Mesendoderm (in vitro differentiated cells): ENCODE measurements at regions not wholly inside any gene's neighbourhood (a gene's known extent, or its start where the extent isn't known, plus 50 kb on each side); places are given as distances from the start of the nearest gene placed in this dataset.

Experiments used
- DNase-seq: peaks from one replicate; pipeline ENCODE4 v3.0.0; 2013
- H2AK5ac ChIP-seq: 2 replicates; pipeline ENCODE4 v1.6.1; 2013; ENCODE audit warnings: low read length, inconsistent platforms
- H2BK120ac ChIP-seq: 2 replicates; pipeline ENCODE4 v1.6.1; 2013; ENCODE audit warnings: low read depth, mild to moderate bottlenecking, low read length, moderate library complexity, mixed read lengths
- H2BK15ac ChIP-seq: replicated peaks from 2 replicates; pipeline ENCODE4 v1.6.1; 2013; ENCODE audit warnings: low read depth, mild to moderate bottlenecking, moderate library complexity
- H2BK5ac ChIP-seq: 2 replicates; pipeline ENCODE4 v1.6.1; 2013; ENCODE audit warnings: low read length, inconsistent platforms
- H3K18ac ChIP-seq: 2 replicates; pipeline ENCODE4 v1.6.1; 2013; ENCODE audit warnings: mild to moderate bottlenecking, low read length, mixed read lengths
- H3K23ac ChIP-seq: one replicate; pipeline ENCODE4 v1.6.1; 2013; ENCODE audit warnings: low read length
- H3K27ac ChIP-seq: 2 replicates; pipeline ENCODE4 v1.5.1; 2013; ENCODE audit warnings: low read depth, mild to moderate bottlenecking, inconsistent platforms, low read length, moderate library complexity
- H3K27me3 ChIP-seq: 2 replicates; pipeline ENCODE4 v1.6.1; 2013; ENCODE audit warnings: low read length, control low read depth, mild to moderate bottlenecking, inconsistent platforms; ENCODE audit not compliant: insufficient read depth, poor library complexity
- H3K36me3 ChIP-seq: 2 replicates; pipeline ENCODE4 v1.6.1; 2013; ENCODE audit warnings: low read length, inconsistent platforms; ENCODE audit not compliant: control insufficient read depth, insufficient read depth
- H3K4ac ChIP-seq: one replicate; pipeline ENCODE4 v1.6.1; 2013; ENCODE audit warnings: low read depth, mild to moderate bottlenecking, low read length, moderate library complexity
- H3K4me1 ChIP-seq: 2 replicates; pipeline ENCODE4 v1.6.1; 2013; ENCODE audit warnings: low read depth, low read length, inconsistent platforms; ENCODE audit not compliant: control insufficient read depth
- H3K4me2 ChIP-seq: 2 replicates; pipeline ENCODE4 v1.6.1; 2013; ENCODE audit warnings: low read length
- H3K4me3 ChIP-seq: 2 replicates; pipeline ENCODE4 v1.5.1; 2013; ENCODE audit warnings: mild to moderate bottlenecking, low read length
- H3K56ac ChIP-seq: one replicate; pipeline ENCODE4 v1.6.1; 2013; ENCODE audit warnings: low read length
- H3K79me1 ChIP-seq: 2 replicates; pipeline ENCODE4 v1.6.1; 2013; ENCODE audit warnings: low read length, inconsistent platforms
- H3K79me2 ChIP-seq: 2 replicates; pipeline ENCODE4 v1.6.1; 2013; ENCODE audit warnings: mild to moderate bottlenecking, low read length; ENCODE audit not compliant: control insufficient read depth, insufficient read depth
- H3K9ac ChIP-seq: 2 replicates; pipeline ENCODE4 v1.6.1; 2013; ENCODE audit warnings: low read length, inconsistent platforms
- H4K5ac ChIP-seq: one replicate; pipeline ENCODE4 v1.6.1; 2013; ENCODE audit warnings: low read length
- H4K8ac ChIP-seq: one replicate; pipeline ENCODE4 v1.6.1; 2013; ENCODE audit warnings: low read depth, mild to moderate bottlenecking, control low read depth, low read length, moderate library complexity
- WGBS: extraction: QIAGEN DNeasy Blood & Tissue Kit; methylation state at CpG from one replicate; pipeline ENCODE4 v1.1.7; 2013; ENCODE audit warnings: low lambda C conversion rate, missing lambda C conversion rate; ENCODE audit not compliant: insufficient coverage; ENCODE audit errors: extremely low coverage; 5-methylcytosine and 5-hydroxymethylcytosine counted together

DNA sequence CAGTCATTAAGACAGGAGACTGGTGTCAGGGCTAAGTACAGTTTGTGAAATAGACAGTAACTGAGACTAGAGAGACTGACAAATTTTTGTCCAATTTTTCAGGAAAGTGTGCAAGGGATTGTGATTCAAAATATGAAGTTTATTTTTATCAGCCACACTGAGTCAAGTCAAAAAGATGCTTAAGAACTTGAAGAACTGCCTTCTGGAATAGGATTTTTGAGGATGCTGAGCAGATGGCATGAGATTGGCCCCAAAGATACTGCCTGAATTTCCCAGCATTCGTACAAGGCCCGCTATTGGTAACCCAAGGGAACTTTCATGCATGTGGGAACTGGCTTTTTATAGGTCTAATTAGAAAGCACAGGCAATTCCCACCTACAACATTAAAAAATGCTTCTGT, 610.0 kb downstream of the LMO4 start:
- H3K27me3 ChIP-seq = no peaks in the 10 kb centered on the region
- no peaks in the 10 kb centered on the region for H3K79me2 ChIP-seq
- no peaks in the 10 kb centered on the region for H3K4me1 ChIP-seq
- H2BK120ac ChIP-seq = no peak overlapping the region
- H3K56ac ChIP-seq = no peak overlapping the region
- no peak overlapping the region for H3K4me2 ChIP-seq
- no peak overlapping the region for H3K4me3 ChIP-seq
- no peak overlapping the region for H3K27ac ChIP-seq
- no peak overlapping the region for H3K23ac ChIP-seq
- no peak overlapping the region for H4K5ac ChIP-seq
- H2BK15ac ChIP-seq = no peak overlapping the region
- WGBS = no CpG with 5 or more reads among the region's 2 CpGs
- no peak overlapping the region for H2AK5ac ChIP-seq
- H3K36me3 ChIP-seq = no peaks in the 10 kb centered on the region
- DNase-seq = no peak
- H3K79me1 ChIP-seq = no peaks in the 10 kb centered on the region
- H3K4ac ChIP-seq = no peak overlapping the region
- no peak overlapping the region for H3K18ac ChIP-seq
- H2BK5ac ChIP-seq = no peak overlapping the region
- H3K9ac ChIP-seq = no peak overlapping the region
- H4K8ac ChIP-seq = no peak overlapping the region

DNA sequence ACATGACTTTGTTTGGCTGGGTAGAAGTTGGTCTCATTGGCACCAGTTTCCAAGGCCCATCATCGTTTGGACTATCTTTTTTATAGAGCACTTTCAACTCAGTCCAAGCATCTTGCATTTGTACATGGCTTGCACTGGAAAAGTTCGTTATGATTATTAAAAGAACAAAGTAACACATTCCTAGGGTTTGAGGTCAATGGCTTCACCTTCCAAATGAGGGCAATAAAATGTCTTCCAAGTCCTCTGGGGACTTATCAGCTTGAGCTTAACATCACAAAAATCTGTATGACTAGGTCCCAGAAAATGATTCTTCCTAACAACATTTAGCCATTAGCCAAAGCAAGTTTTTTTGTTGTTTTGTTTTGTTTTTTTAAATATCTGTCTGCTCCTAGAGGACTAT, 610.8 kb downstream of the LMO4 start:
- Histone ChIP-seq H2BK120ac (no peak overlapping the region), H3K4me1 (no peaks in the 10 kb centered on the region), H4K8ac (no peak overlapping the region), H3K4me3 (no peak overlapping the region), H2BK5ac (no peak overlapping the region), H2BK15ac (no peak overlapping the region), H3K9ac (no peak overlapping the region), H3K27me3 (no peaks in the 10 kb centered on the region), H3K4me2 (no peak overlapping the region), H3K27ac (no peak overlapping the region), H2AK5ac (no peak overlapping the region), H3K23ac (no peak overlapping the region), H3K18ac (no peak overlapping the region), H3K36me3 (no peaks in the 10 kb centered on the region), H4K5ac (no peak overlapping the region), H3K4ac (no peak overlapping the region), H3K79me1 (no peaks in the 10 kb centered on the region), H3K56ac (no peak overlapping the region), H3K79me2 (no peaks in the 10 kb centered on the region)
- no CpG with 5 or more reads among the region's 2 CpGs for WGBS
- no peak for DNase-seq

- no peak overlapping the region for H4K5ac ChIP-seq
- no peaks in the 10 kb centered on the region for H3K36me3 ChIP-seq
- no CpG with 5 or more reads among the region's 4 CpGs for WGBS
- H3K18ac ChIP-seq = no peak overlapping the region
- no peaks in the 10 kb centered on the region for H3K4me1 ChIP-seq
- no peak overlapping the region for H2BK120ac ChIP-seq
- no peak overlapping the region for H3K4ac ChIP-seq
- H3K79me1 ChIP-seq = no peaks in the 10 kb centered on the region
- no peak for DNase-seq
- H3K27me3 ChIP-seq = no peaks in the 10 kb centered on the region
- H3K4me2 ChIP-seq = no peak overlapping the region
- no peak overlapping the region for H3K4me3 ChIP-seq
- H3K56ac ChIP-seq = no peak overlapping the region
- no peak overlapping the region for H3K27ac ChIP-seq
- no peak overlapping the region for H2BK15ac ChIP-seq
- H2BK5ac ChIP-seq = no peak overlapping the region
- no peaks in the 10 kb centered on the region for H3K79me2 ChIP-seq
- no peak overlapping the region for H2AK5ac ChIP-seq
- H4K8ac ChIP-seq = no peak overlapping the region
- H3K9ac ChIP-seq = no peak overlapping the region
- H3K23ac ChIP-seq = no peak overlapping the region
These were observed 611.7 kb downstream of the LMO4 start for GRCh38 chr1:87940421-87940820.

GRCh38 chr1:87941337-87941946, 612.8 kb downstream of the LMO4 start:
- Histone ChIP-seq H3K4me1 (no peaks in the 10 kb centered on the region), H3K79me1 (no peaks in the 10 kb centered on the region), H2BK120ac (no peak overlapping the region), H2BK15ac (no peak overlapping the region), H3K79me2 (no peaks in the 10 kb centered on the region), H3K4me2 (no peak overlapping the region), H2BK5ac (no peak overlapping the region), H3K9ac (no peak overlapping the region), H3K23ac (no peak overlapping the region), H3K4me3 (no peak overlapping the region), H3K27me3 (no peaks in the 10 kb centered on the region), H3K18ac (no peak overlapping the region), H3K4ac (no peak overlapping the region), H3K56ac (no peak overlapping the region), H3K27ac (no peak overlapping the region), H2AK5ac (no peak overlapping the region), H4K5ac (no peak overlapping the region), H4K8ac (no peak overlapping the region), H3K36me3 (no peaks in the 10 kb centered on the region)
- DNase-seq = peak; percentile 28
- WGBS = no CpG with 5 or more reads among the region's 1 CpG

DNA sequence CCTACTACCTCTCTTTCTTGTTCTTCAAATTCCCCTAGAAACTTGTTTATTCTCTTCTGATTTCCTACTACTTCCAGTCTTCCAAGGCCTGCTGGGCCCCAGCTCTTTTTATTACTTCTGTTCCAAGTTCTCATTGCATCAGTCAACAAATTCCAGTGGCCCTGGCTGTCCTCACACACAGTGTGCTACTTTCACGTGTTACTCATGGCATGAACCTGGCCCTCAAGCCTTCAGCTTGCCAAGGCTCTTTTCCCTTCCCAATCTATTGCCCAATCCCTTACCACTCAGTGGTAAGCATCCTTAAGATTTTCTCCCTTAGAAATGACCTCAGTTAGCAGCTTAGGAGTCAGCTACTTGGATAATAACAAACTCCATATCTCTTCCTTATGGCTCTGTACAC, 613.5 kb downstream of the LMO4 start:
- peak; percentile 2 for DNase-seq
- no peaks in the 10 kb centered on the region for H3K79me2 ChIP-seq
- no peak overlapping the region for H3K23ac ChIP-seq
- H3K27ac ChIP-seq = no peak overlapping the region
- H3K4me2 ChIP-seq = no peak overlapping the region
- H2BK15ac ChIP-seq = no peak overlapping the region
- H4K5ac ChIP-seq = no peak overlapping the region
- no peak overlapping the region for H3K9ac ChIP-seq
- no peak overlapping the region for H3K56ac ChIP-seq
- no peaks in the 10 kb centered on the region for H3K4me1 ChIP-seq
- H2BK5ac ChIP-seq = no peak overlapping the region
- no peaks in the 10 kb centered on the region for H3K79me1 ChIP-seq
- H3K4me3 ChIP-seq = no peak overlapping the region
- H3K18ac ChIP-seq = no peak overlapping the region
- no peak overlapping the region for H4K8ac ChIP-seq
- no peak overlapping the region for H3K4ac ChIP-seq
- H3K36me3 ChIP-seq = no peaks in the 10 kb centered on the region
- no peak overlapping the region for H2AK5ac ChIP-seq
- no peaks in the 10 kb centered on the region for H3K27me3 ChIP-seq
- no peak overlapping the region for H2BK120ac ChIP-seq
- no CpG with 5 or more reads among the region's 1 CpG for WGBS

DNA sequence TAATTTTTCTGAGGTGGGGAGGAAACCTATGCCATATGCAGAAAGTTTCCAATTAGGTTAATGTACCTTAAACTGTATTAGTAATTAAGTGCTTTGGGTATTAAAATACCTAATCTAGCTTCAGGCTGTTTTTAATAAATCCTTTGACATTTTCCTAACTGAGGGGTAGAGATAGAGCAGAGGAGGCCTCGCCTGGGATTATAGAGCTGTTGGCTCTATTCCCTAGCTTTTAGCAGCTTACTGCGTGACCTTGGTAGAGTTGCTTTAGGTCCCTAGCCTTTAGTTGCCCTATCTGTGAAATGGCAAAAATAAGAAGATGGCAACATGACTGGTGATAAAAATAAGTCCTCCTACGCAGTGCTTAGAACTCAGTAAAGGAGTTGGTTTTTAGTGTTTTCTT, 621.0 kb downstream of the LMO4 start:
- Histone ChIP-seq H3K4ac (no peak overlapping the region), H3K36me3 (no peaks in the 10 kb centered on the region), H2BK120ac (no peak overlapping the region), H3K18ac (no peak overlapping the region), H3K9ac (no peak overlapping the region), H4K8ac (no peak overlapping the region), H3K56ac (no peak overlapping the region), H3K23ac (no peak overlapping the region), H4K5ac (no peak overlapping the region), H3K4me1 (no peaks in the 10 kb centered on the region), H2BK5ac (no peak overlapping the region), H3K79me2 (no peaks in the 10 kb centered on the region), H3K27me3 (no peaks in the 10 kb centered on the region), H3K4me3 (no peak overlapping the region), H3K27ac (no peak overlapping the region), H2AK5ac (no peak overlapping the region), H3K79me1 (no peaks in the 10 kb centered on the region), H2BK15ac (no peak overlapping the region), H3K4me2 (no peak overlapping the region)
- DNase-seq = no peak
- WGBS = no CpG with 5 or more reads among the region's 3 CpGs
